H1 (cell line): ENCODE measurements at regions not wholly inside any gene's neighbourhood (a gene's known extent, or its start where the extent isn't known, plus 50 kb on each side); places are given as distances from the start of the nearest gene placed in this dataset.

ENCODE experiments used
- CTCF ChIA-PET: fragments of 300-600 bp; sonication (Branson Sonifier 250); formaldehyde crosslinking; loops from one replicate; lab custom pipeline; 2021; ENCODE audit not compliant: partially characterized antibody; lab: Charles Lee
- POLR2A ChIA-PET: fragments of 300-600 bp; sonication (Branson Sonifier 250); formaldehyde crosslinking; loops from one replicate; lab custom pipeline; 2021; ENCODE audit warnings: inconsistent platforms; ENCODE audit not compliant: partially characterized antibody; lab: Charles Lee
- DNase-seq, 2 experiments: peaks; one replicate each; pipeline versions ENCODE4 v3.0.0 to v3.0.0-alpha.2; 2010 to 2022; ENCODE audit warnings: low spot score in 2 of 2, low read depth in 1 of 2, mixed read lengths in 1 of 2
- FAIRE-seq: peaks from 2 replicates; lab custom pipeline; 2011; peaks lifted over from hg19 to GRCh38; lab: Jason Lieb, UNC
- H2AFZ ChIP-seq: 2 replicates; pipeline ENCODE4 v1.8.1; 2012; ENCODE audit warnings: low read length, inconsistent platforms
- H2AK5ac ChIP-seq: 2 replicates; pipeline ENCODE4 v1.6.1; 2013; ENCODE audit warnings: low read depth, low read length
- H2BK120ac ChIP-seq: replicated peaks from 2 replicates; pipeline ENCODE3; 2013; ENCODE audit warnings: low read depth, low read length, inconsistent platforms
- H2BK12ac ChIP-seq: 2 replicates; pipeline ENCODE4 v1.6.1; 2013; ENCODE audit warnings: low read depth, low read length
- H2BK15ac ChIP-seq: 2 replicates; pipeline ENCODE4 v1.6.1; 2013; ENCODE audit warnings: low read length
- H2BK20ac ChIP-seq: 2 replicates; pipeline ENCODE4 v1.6.1; 2013; ENCODE audit warnings: low read length
- H2BK5ac ChIP-seq: 2 replicates; pipeline ENCODE4 v1.6.1; 2013; ENCODE audit warnings: low read depth, low read length
- H3K14ac ChIP-seq: 2 replicates; pipeline ENCODE4 v1.6.1; 2013; ENCODE audit warnings: inconsistent platforms; ENCODE audit not compliant: insufficient read length
- H3K18ac ChIP-seq: 2 replicates; pipeline ENCODE4 v1.6.1; 2013; ENCODE audit warnings: low read length; ENCODE audit errors: extremely low read depth
- H3K23ac ChIP-seq: 2 replicates; pipeline ENCODE4 v1.6.1; 2013; ENCODE audit warnings: inconsistent platforms; ENCODE audit not compliant: insufficient read length
- H3K23me2 ChIP-seq: 2 replicates; pipeline ENCODE4 v1.6.1; 2013; ENCODE audit warnings: low read depth, low read length
- H3K27ac ChIP-seq: 2 replicates; pipeline ENCODE4 v1.6.1; 2011; ENCODE audit warnings: low read depth, low read length, inconsistent platforms
- H3K27me3 ChIP-seq, 4 experiments: replicated peaks in 1 of 4; 1 replicate in 1 of 4; 2 replicates in 3 of 4; pipeline versions ENCODE4 v1.6.1 to v1.8.1; 2011 to 2013; ENCODE audit warnings: low read length in 3 of 4, mild to moderate bottlenecking in 3 of 4, inconsistent platforms in 2 of 4, mixed read lengths in 2 of 4, moderate library complexity in 1 of 4; ENCODE audit not compliant: control insufficient read depth in 3 of 4, insufficient read depth in 3 of 4; ENCODE audit errors: extremely low read depth in 1 of 4
- H3K36me3 ChIP-seq, 4 experiments: 2 replicates each; pipeline versions ENCODE4 v1.6.1 to v1.8.1; 2011 to 2013; ENCODE audit warnings: mild to moderate bottlenecking in 4 of 4, low read length in 3 of 4, moderate library complexity in 2 of 4, control low read depth in 1 of 4, inconsistent platforms in 1 of 4; ENCODE audit not compliant: insufficient read depth in 4 of 4, control insufficient read depth in 2 of 4
- H3K4ac ChIP-seq: replicated peaks from 2 replicates; pipeline ENCODE3; 2013; ENCODE audit warnings: low read length, low read depth, mixed read lengths, inconsistent platforms; ENCODE audit not compliant: insufficient read length
- H3K4me1 ChIP-seq, 4 experiments: replicated peaks in 1 of 4; 1 replicate in 1 of 4; 2 replicates in 3 of 4; pipeline versions ENCODE4 v1.6.1 to v1.8.1; 2011 to 2013; ENCODE audit warnings: low read length in 3 of 4, inconsistent platforms in 2 of 4, mixed read lengths in 1 of 4; ENCODE audit not compliant: insufficient read depth in 4 of 4, control insufficient read depth in 3 of 4
- H3K4me2 ChIP-seq, 2 experiments: 2 replicates each; pipeline versions ENCODE4 v1.6.1 to v1.8.1; 2011 to 2013; ENCODE audit warnings: low read depth in 2 of 2, low read length in 2 of 2, control low read depth in 1 of 2, inconsistent platforms in 1 of 2, mild to moderate bottlenecking in 1 of 2; ENCODE audit not compliant: insufficient read depth in 1 of 2
- H3K4me3 ChIP-seq, 4 experiments: fragments of 200-600, 300-600 bp in 1 of 4; sonication (generic), shearing (Covaris generic), sonication (Bioruptor Twin) in 1 of 4; 2 replicates each; pipeline versions ENCODE4 v1.5.1 to v1.8.1; 2011 to 2016; ENCODE audit warnings: low read length in 4 of 4, low read depth in 3 of 4, control low read depth in 2 of 4, inconsistent platforms in 2 of 4, mild to moderate bottlenecking in 2 of 4, mixed read lengths in 1 of 4, moderate library complexity in 1 of 4; ENCODE audit not compliant: insufficient read depth in 2 of 4; ENCODE audit errors: extremely low read depth in 1 of 4
- H3K56ac ChIP-seq: replicated peaks from 2 replicates; pipeline ENCODE3; 2013; ENCODE audit warnings: low read depth, mild to moderate bottlenecking, mixed read lengths, low read length, inconsistent platforms; ENCODE audit not compliant: insufficient read length
- H3K79me1 ChIP-seq: 2 replicates; pipeline ENCODE4 v1.6.1; 2013; ENCODE audit warnings: low read depth, low read length, control low read depth
- H3K79me2 ChIP-seq, 2 experiments: 2 replicates each; pipeline versions ENCODE4 v1.6.1 to v1.8.1; 2012 to 2013; ENCODE audit warnings: low read length in 2 of 2, mild to moderate bottlenecking in 2 of 2, inconsistent platforms in 1 of 2; ENCODE audit not compliant: insufficient read depth in 2 of 2, control insufficient read depth in 1 of 2
- H3K9ac ChIP-seq, 4 experiments: replicated peaks in 1 of 4; 1 replicate in 1 of 4; 2 replicates in 3 of 4; pipeline versions ENCODE4 v1.6.1 to v1.8.1; 2011 to 2013; ENCODE audit warnings: low read depth in 3 of 4, low read length in 3 of 4, control low read depth in 2 of 4, mild to moderate bottlenecking in 2 of 4, moderate library complexity in 2 of 4, inconsistent platforms in 1 of 4; ENCODE audit errors: extremely low read depth in 1 of 4
- H3K9me3 ChIP-seq, 2 experiments: 2 replicates each; pipeline versions ENCODE4 v1.6.1 to v1.8.1; 2012 to 2013; ENCODE audit warnings: mild to moderate bottlenecking in 2 of 2, moderate library complexity in 2 of 2, control low read depth in 1 of 2, inconsistent platforms in 1 of 2, low read depth in 1 of 2, low read length in 1 of 2, mixed read lengths in 1 of 2; ENCODE audit not compliant: insufficient read depth in 2 of 2
- H4K20me1 ChIP-seq, 2 experiments: replicated peaks in 1 of 2; 2 replicates each; pipeline versions ENCODE3 to v1.8.1; 2011 to 2013; ENCODE audit warnings: inconsistent platforms in 2 of 2, low read length in 2 of 2, mild to moderate bottlenecking in 1 of 2; ENCODE audit not compliant: insufficient read depth in 2 of 2, control insufficient read depth in 1 of 2
- H4K5ac ChIP-seq: 2 replicates; pipeline ENCODE4 v1.6.1; 2013; ENCODE audit warnings: low read length, low read depth, mixed read lengths, inconsistent platforms; ENCODE audit not compliant: insufficient read length
- H4K8ac ChIP-seq: 2 replicates; pipeline ENCODE4 v1.8.0; 2013; ENCODE audit warnings: mild to moderate bottlenecking, moderate library complexity, low read length, inconsistent platforms; ENCODE audit not compliant: insufficient read depth; ENCODE audit errors: extremely low read depth
- H4K91ac ChIP-seq: replicated peaks from 2 replicates; pipeline ENCODE3; 2013; ENCODE audit warnings: low read length, mixed read lengths, inconsistent platforms; ENCODE audit not compliant: insufficient read length
- CEBPB ChIP-seq: IDR thresholded peaks from 2 replicates; pipeline ENCODE4 v1.6.1; 2012; ENCODE audit warnings: low read depth, low read length
- E2F6 ChIP-seq: IDR thresholded peaks from 2 replicates; pipeline ENCODE4 v1.6.1; 2012; ENCODE audit warnings: inconsistent platforms
- EZH2 ChIP-seq: fragments of 200-600 bp; sonication (generic); IDR thresholded peaks from 2 replicates; pipeline ENCODE4 v1.7.1; 2012; ENCODE audit warnings: low read depth, mild to moderate bottlenecking, moderate library complexity, low read length, inconsistent platforms; ENCODE audit not compliant: severe bottlenecking
- JUND ChIP-seq: IDR thresholded peaks from 2 replicates; pipeline ENCODE4 v1.6.1; 2011; ENCODE audit warnings: mild to moderate bottlenecking, improper control_type of control experiment, low read length
- KDM1A ChIP-seq: fragments of 200-600, 300-600 bp; sonication (generic); IDR thresholded peaks from 2 replicates; pipeline ENCODE4 v1.7.1; 2016; ENCODE audit warnings: mild to moderate bottlenecking, low read length, borderline replicate concordance
- MAFK ChIP-seq: IDR thresholded peaks from 2 replicates; pipeline ENCODE4 v1.6.1; 2012; ENCODE audit warnings: low read depth, mild to moderate bottlenecking, improper control_type of control experiment, low read length
- POU5F1 ChIP-seq: IDR thresholded peaks from 2 replicates; pipeline ENCODE4 v1.6.1; 2011; ENCODE audit warnings: low read depth, mild to moderate bottlenecking, low read length, moderate library complexity
- RNF2 ChIP-seq: fragments of 200-900, 300-1000 bp; sonication (generic); IDR thresholded peaks from 2 replicates; pipeline ENCODE4 v1.7.1; 2016; ENCODE audit warnings: borderline replicate concordance, low read depth, mild to moderate bottlenecking, antibody characterized with exemption, low read length; ENCODE audit not compliant: poor library complexity, severe bottlenecking; ENCODE audit errors: missing control alignments
- SIX5 ChIP-seq: IDR thresholded peaks from 2 replicates; pipeline ENCODE4 v1.6.1; 2011; ENCODE audit warnings: mild to moderate bottlenecking, low read depth, low read length
- TAF7 ChIP-seq: optimal IDR thresholded peaks from 2 replicates; pipeline ENCODE3; 2011; ENCODE audit warnings: low read depth, mild to moderate bottlenecking, inconsistent platforms, low read length, moderate library complexity, borderline replicate concordance
- YY1 ChIP-seq: IDR thresholded peaks from 2 replicates; pipeline ENCODE4 v1.6.1; 2011; ENCODE audit warnings: low read depth, mild to moderate bottlenecking, low read length
- WGBS, 2 experiments: shearing (Covaris generic) in 1 of 2; methylation state at CpG; one replicate each; pipeline versions ENCODE4 v1.1.6 to v1.1.7; 2013 to 2015; ENCODE audit warnings: low lambda C conversion rate in 2 of 2, mixed read lengths in 2 of 2, inconsistent platforms in 1 of 2, low coverage in 1 of 2, missing lambda C conversion rate in 1 of 2; ENCODE audit not compliant: insufficient replicate concordance in 2 of 2, insufficient coverage in 1 of 2, insufficient read length in 1 of 2; ENCODE audit errors: extremely low coverage in 1 of 2, missing lambda C conversion rate in 1 of 2; 5-methylcytosine and 5-hydroxymethylcytosine counted together

- H3K9ac ChIP-seq, result no peak overlapping the region; a peak in 1 of 7 replicates
- peaks cover 0 to 9% of the 10 kb centered on the region in 2 experiments for H4K20me1 ChIP-seq
- H4K5ac ChIP-seq, result no peak overlapping the region
- DNase-seq (no peak), FAIRE-seq (no peak)
- no peak overlapping the region for H2BK12ac ChIP-seq
- POLR2A ChIA-PET, result interaction anchor here (1.3 kb wide), 1 partner anchor 11 kb away, joined by 4 read pairs; no protein-coding TSS in a partner anchor
- H3K23ac ChIP-seq, result peak overlapping the region; percentile 55
- H3K79me1 ChIP-seq, result no peaks in the 10 kb centered on the region
- no peak overlapping the region for H4K91ac ChIP-seq
- no peaks in the 10 kb centered on the region; a peak in 2 of 8 replicates for H3K36me3 ChIP-seq
- no peaks in the 10 kb centered on the region for H3K79me2 ChIP-seq
- peaks cover 9% of the 10 kb centered on the region; the same call in 1 of the 2 replicates for H3K23me2 ChIP-seq
- no peaks in the 10 kb centered on the region; a peak in 1 of 7 replicates for H3K27me3 ChIP-seq
- no peak overlapping the region for H3K18ac ChIP-seq
- no peak overlapping the region for H2BK120ac ChIP-seq
- CTCF ChIA-PET, result interaction anchor here (0.6 to 1.1 kb wide), 3 partner anchors 10 to 15 kb away, joined by 3 to 4 read pairs (median 4); no protein-coding TSS in a partner anchor
- no peak overlapping the region for H2AFZ ChIP-seq
- H3K4me1 ChIP-seq, result no peaks in the 10 kb centered on the region
- H4K8ac ChIP-seq, result no peak overlapping the region; the same call in 1 of the 2 replicates
- H3K9me3 ChIP-seq, result peaks cover 7 to 8% of the 10 kb centered on the region in 2 experiments; a peak in 2 of 4 replicates
- H2BK20ac ChIP-seq, result no peak overlapping the region
- H3K14ac ChIP-seq, result no peak overlapping the region
- H3K4ac ChIP-seq, result peak overlapping the region; percentile 72
- peak overlapping the region; percentile 100 for H3K56ac ChIP-seq
- no peak overlapping the region for H3K4me2 ChIP-seq
- whole genome bisulfite sequencing, 2 experiments, result 89% methylated on average over 12 of the region's 13 CpGs; no CpG with 5 or more reads in 1 of the 2 experiments
- H2BK15ac ChIP-seq, result peak overlapping the region; percentile 21; the same call in 1 of the 2 replicates
- H2AK5ac ChIP-seq, result peak overlapping the region; percentile 44; the same call in 1 of the 2 replicates
- no peak overlapping the region for H3K27ac ChIP-seq
- no peak overlapping the region for H3K4me3 ChIP-seq
- H2BK5ac ChIP-seq, result peak overlapping the region; percentile 76; the same call in 1 of the 2 replicates
- no peak for TF ChIP-seq KDM1A
- TF ChIP-seq EZH2, result no peak
- no peak for TF ChIP-seq YY1
- no peak for TF ChIP-seq POU5F1
- TF ChIP-seq RNF2, result no peak
- no peak for TF ChIP-seq JUND
- no peak for TF ChIP-seq TAF7
- TF ChIP-seq SIX5, result no peak
- no peak for TF ChIP-seq CEBPB
- TF ChIP-seq MAFK, result no peak
- TF ChIP-seq E2F6, result no peak
Observed at GRCh38 chr4:3713817-3714641, 52.2 kb upstream of the ADRA2C start.
